Stomach smooth muscle (tissue), 2 donors: ENCODE measurements at regions not wholly inside any gene's neighbourhood (a gene's known extent, or its start where the extent isn't known, plus 50 kb on each side); places are given as distances from the start of the nearest gene placed in this dataset.

ENCODE experiments used
- H3K27ac ChIP-seq: one replicate; pipeline ENCODE4 v1.7.0; 2013; ENCODE audit warnings: mild to moderate bottlenecking, low read length, inconsistent platforms
- H3K27me3 ChIP-seq, 2 donors: one replicate each; pipeline ENCODE4 v1.7.0; 2013; ENCODE audit warnings: low read length in 2 of 2; ENCODE audit not compliant: insufficient read depth in 2 of 2, control insufficient read depth in 1 of 2
- H3K36me3 ChIP-seq, 2 donors: one replicate each; pipeline ENCODE4 v1.7.0; 2013; ENCODE audit warnings: low read length in 2 of 2; ENCODE audit not compliant: control insufficient read depth in 2 of 2, insufficient read depth in 2 of 2
- H3K4me1 ChIP-seq: one replicate; pipeline ENCODE4 v1.7.0; 2013; ENCODE audit warnings: low read length; ENCODE audit not compliant: control insufficient read depth, insufficient read depth
- H3K4me3 ChIP-seq, 2 donors: one replicate each; pipeline ENCODE4 v1.7.0; 2013; ENCODE audit warnings: low read length in 2 of 2
- H3K9ac ChIP-seq, 2 donors: one replicate each; pipeline ENCODE4 v1.7.0; 2013; ENCODE audit warnings: low read length in 2 of 2, mild to moderate bottlenecking in 1 of 2
- H3K9me3 ChIP-seq, 2 donors: one replicate each; pipeline ENCODE4 v1.7.0; 2013; ENCODE audit warnings: low read length in 2 of 2; ENCODE audit not compliant: control insufficient read depth in 2 of 2
- donor health status: healthy.
- donor health status: Pancreatic carcinoma.

- H3K9me3 ChIP-seq = no peaks in the 10 kb centered on the region
- no peak overlapping the region for H3K27ac ChIP-seq
- H3K36me3 ChIP-seq = no peaks in the 10 kb centered on the region
- no peak overlapping the region for H3K9ac ChIP-seq
- H3K4me1 ChIP-seq = no peaks in the 10 kb centered on the region
- H3K27me3 ChIP-seq = no peaks in the 10 kb centered on the region
- H3K4me3 ChIP-seq = no peak overlapping the region
Observed at GRCh38 chr1:81547912-81548303, 252.8 kb upstream of the ADGRL2 start.

- Histone ChIP-seq H3K4me3 (no peak overlapping the region), H3K4me1 (no peaks in the 10 kb centered on the region)
Observed at GRCh38 chr1:81547261-81547911, 253.3 kb upstream of the ADGRL2 start.

GRCh38 chr1:81545734-81546133, 255.0 kb upstream of the ADGRL2 start:
- Histone ChIP-seq H3K36me3 (no peaks in the 10 kb centered on the region), H3K4me3 (no peak overlapping the region), H3K9me3 (no peaks in the 10 kb centered on the region), H3K4me1 (no peaks in the 10 kb centered on the region), H3K27me3 (no peaks in the 10 kb centered on the region), H3K9ac (no peak overlapping the region), H3K27ac (no peak overlapping the region)

More at GRCh38 chr1:81547261-81547911, 253.3 kb upstream of the ADGRL2 start:
- H3K27me3 ChIP-seq = no peaks in the 10 kb centered on the region
- no peaks in the 10 kb centered on the region for H3K36me3 ChIP-seq
- no peak overlapping the region for H3K27ac ChIP-seq
- no peaks in the 10 kb centered on the region for H3K9me3 ChIP-seq
- H3K9ac ChIP-seq = no peak overlapping the region

GRCh38 chr1:81543764-81544163, 257.0 kb upstream of the ADGRL2 start:
- Histone ChIP-seq H3K4me3 (no peak overlapping the region), H3K27ac (no peak overlapping the region), H3K27me3 (no peaks in the 10 kb centered on the region), H3K4me1 (no peaks in the 10 kb centered on the region), H3K9me3 (no peaks in the 10 kb centered on the region), H3K9ac (no peak overlapping the region), H3K36me3 (no peaks in the 10 kb centered on the region)

GRCh38 chr1:81542196-81542595, 258.5 kb upstream of the ADGRL2 start:
- H3K36me3 ChIP-seq = no peaks in the 10 kb centered on the region
- H3K9me3 ChIP-seq = no peaks in the 10 kb centered on the region
- H3K9ac ChIP-seq = no peak overlapping the region
- H3K27me3 ChIP-seq = no peaks in the 10 kb centered on the region
- no peaks in the 10 kb centered on the region for H3K4me1 ChIP-seq
- H3K27ac ChIP-seq = no peak overlapping the region
- H3K4me3 ChIP-seq = no peak overlapping the region

- no peak overlapping the region for H3K27ac ChIP-seq
- H3K27me3 ChIP-seq = no peaks in the 10 kb centered on the region
- H3K4me1 ChIP-seq = no peaks in the 10 kb centered on the region
- no peak overlapping the region for H3K9ac ChIP-seq
- H3K9me3 ChIP-seq = no peaks in the 10 kb centered on the region
- H3K36me3 ChIP-seq = no peaks in the 10 kb centered on the region
- no peak overlapping the region for H3K4me3 ChIP-seq
Observed at GRCh38 chr1:81540216-81540615, 260.5 kb upstream of the ADGRL2 start.

- Histone ChIP-seq H3K36me3 (no peaks in the 10 kb centered on the region), H3K9me3 (no peaks in the 10 kb centered on the region), H3K4me3 (no peak overlapping the region), H3K27me3 (no peaks in the 10 kb centered on the region), H3K27ac (no peak overlapping the region), H3K4me1 (no peaks in the 10 kb centered on the region), H3K9ac (no peak overlapping the region)
Observed at GRCh38 chr1:81529014-81529413, 271.7 kb upstream of the ADGRL2 start.

GRCh38 chr1:81525085-81525484, 275.6 kb upstream of the ADGRL2 start:
- Histone ChIP-seq H3K4me3 (no peak overlapping the region), H3K27ac (no peak overlapping the region), H3K9ac (no peak overlapping the region), H3K9me3 (no peaks in the 10 kb centered on the region), H3K27me3 (no peaks in the 10 kb centered on the region), H3K4me1 (no peaks in the 10 kb centered on the region), H3K36me3 (no peaks in the 10 kb centered on the region)

- H3K27me3 ChIP-seq = no peaks in the 10 kb centered on the region
- no peaks in the 10 kb centered on the region for H3K36me3 ChIP-seq
- H3K4me1 ChIP-seq = no peaks in the 10 kb centered on the region
- H3K27ac ChIP-seq = no peak overlapping the region
- H3K9me3 ChIP-seq = no peaks in the 10 kb centered on the region
- no peak overlapping the region for H3K9ac ChIP-seq
- H3K4me3 ChIP-seq = no peak overlapping the region
Observed at GRCh38 chr1:81519987-81520386, 280.7 kb upstream of the ADGRL2 start.

GRCh38 chr1:81517987-81518386, 282.7 kb upstream of the ADGRL2 start:
- no peaks in the 10 kb centered on the region for H3K9me3 ChIP-seq
- H3K27ac ChIP-seq = no peak overlapping the region
- no peaks in the 10 kb centered on the region for H3K4me1 ChIP-seq
- no peak overlapping the region for H3K4me3 ChIP-seq
- H3K9ac ChIP-seq = no peak overlapping the region
- no peaks in the 10 kb centered on the region for H3K36me3 ChIP-seq
- no peaks in the 10 kb centered on the region for H3K27me3 ChIP-seq

GRCh38 chr1:81513796-81514354, 286.9 kb upstream of the ADGRL2 start:
- peaks cover 4% of the 10 kb centered on the region for H3K4me1 ChIP-seq
- H3K27me3 ChIP-seq = no peaks in the 10 kb centered on the region
- H3K9me3 ChIP-seq = no peaks in the 10 kb centered on the region
- H3K9ac ChIP-seq = no peak overlapping the region
- no peaks in the 10 kb centered on the region for H3K36me3 ChIP-seq
- H3K27ac ChIP-seq = no peak overlapping the region
- no peak overlapping the region for H3K4me3 ChIP-seq
